GM19239 (cell line): ENCODE measurements at regions not wholly inside any gene's neighbourhood (a gene's known extent, or its start where the extent isn't known, plus 50 kb on each side); places are given as distances from the start of the nearest gene placed in this dataset.
"Not testable (repeated sequence)": the region's sequence is repeated elsewhere in the genome, so short reads cannot be mapped to it uniquely, and the experiment has no call there.

ENCODE experiments used
- DNase-seq: peaks from one replicate; pipeline ENCODE4 v3.0.0; 2011; ENCODE audit warnings: low spot score; ENCODE audit not compliant: insufficient read length
- FAIRE-seq: peaks from 2 replicates; lab custom pipeline; 2011; peaks lifted over from hg19 to GRCh38; lab: Jason Lieb, UNC

DNA sequence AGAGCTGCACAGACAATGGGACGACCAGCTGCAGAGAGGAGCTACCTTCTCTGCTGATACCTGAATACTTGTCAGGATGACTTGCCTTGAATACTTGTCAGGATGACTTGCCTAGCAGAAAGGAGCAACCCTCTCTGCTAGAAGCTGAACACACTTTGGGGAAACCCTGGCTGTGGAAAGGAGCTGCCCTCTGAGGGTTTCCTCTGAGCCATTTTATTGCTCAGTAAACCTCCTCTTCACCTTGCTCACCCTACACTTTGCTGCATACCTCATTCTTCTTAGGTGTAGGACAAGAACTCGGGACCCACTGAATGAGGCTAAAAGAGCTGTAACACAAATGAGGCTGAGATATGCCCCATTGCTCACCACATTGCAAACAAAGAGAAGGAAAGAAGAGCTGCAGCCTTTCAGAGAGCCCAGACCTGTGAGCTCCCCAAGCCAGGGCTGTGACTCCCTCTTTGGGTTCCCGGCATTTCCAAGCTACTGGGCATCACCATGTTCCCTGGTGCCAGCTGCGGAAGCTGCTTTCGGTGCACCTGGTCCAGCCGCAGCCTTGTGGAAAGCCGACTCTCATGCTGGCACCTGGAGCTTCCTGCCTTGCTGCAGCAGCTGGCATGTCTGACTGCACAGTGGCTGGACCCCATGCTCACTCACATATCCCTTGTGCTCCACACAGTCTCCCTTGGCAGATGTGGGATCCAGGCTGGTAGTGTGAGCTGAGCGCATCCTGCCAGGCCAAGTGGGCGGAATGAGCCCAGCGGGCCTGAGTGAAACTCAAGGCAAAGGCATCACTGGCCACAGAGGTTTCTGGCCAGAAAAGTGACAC lies 106.7 kb upstream of the AHI1 start:
- DNase-seq (no peak), FAIRE-seq (no peak)

DNA sequence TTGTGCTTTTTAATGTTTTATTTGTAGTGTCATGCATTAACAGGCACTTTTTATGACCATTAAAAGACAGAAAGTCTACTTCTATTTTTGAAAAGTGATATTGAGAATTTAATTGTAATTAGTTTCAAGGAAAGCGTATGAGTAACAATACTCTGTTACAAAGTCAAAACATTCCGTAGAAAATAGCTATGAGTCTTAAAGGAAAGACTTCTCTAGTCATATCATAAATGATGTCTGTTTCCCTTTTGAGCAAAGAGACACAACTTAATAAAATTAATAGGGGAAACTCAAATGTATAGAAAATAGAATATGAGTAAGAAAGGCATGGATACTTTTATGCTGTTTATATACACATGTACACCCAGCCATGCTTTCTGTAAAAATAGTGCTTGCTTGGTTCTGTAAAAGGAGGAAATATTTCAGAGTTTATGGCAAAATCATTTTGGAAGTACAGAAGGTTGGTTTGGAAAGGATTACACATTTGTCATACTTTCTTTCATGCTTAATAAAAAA lies 107.8 kb upstream of the AHI1 start:
- DNase-seq (no peak), FAIRE-seq (no peak)

DNA sequence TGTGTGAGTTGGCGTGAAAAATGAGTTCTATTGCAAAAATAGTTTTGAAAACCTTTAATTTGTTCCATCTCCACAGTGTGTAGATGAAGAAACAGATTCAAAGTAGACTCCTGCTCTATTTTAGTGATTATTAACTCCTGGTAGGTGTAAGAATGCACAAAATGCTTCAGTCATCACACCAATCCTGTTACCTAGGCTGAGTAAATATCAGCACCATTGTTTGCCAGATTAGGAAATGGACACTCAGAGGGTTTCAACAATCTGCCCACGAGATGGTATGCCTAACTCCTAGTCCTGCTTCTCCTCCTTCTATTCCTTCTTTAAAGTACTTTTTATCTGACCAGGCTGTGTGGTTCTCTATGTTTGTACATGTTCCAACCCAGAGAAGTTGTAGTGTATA lies 108.9 kb upstream of the AHI1 start:
- DNase-seq (no peak), FAIRE-seq (no peak)

DNA sequence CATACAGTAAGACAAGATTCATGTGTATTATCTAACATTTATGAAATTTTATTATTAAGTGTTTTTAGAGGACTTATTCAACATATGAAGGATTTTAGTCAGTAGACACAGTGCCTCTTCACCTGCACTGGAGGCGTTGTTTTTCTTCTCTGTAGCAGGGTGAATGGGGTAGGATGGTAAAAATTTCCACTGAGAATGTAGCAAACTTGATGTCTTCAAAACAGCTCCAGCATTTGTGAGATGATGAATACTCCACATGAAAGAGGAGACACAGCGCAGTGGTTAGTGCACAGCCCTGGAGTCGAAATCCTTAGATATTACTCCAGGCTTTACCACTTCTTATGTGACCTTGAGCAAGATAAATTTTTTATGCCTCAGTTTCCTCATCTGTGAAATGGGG lies 110.5 kb upstream of the AHI1 start:
- FAIRE-seq (no peak), DNase-seq (no peak)

- DNase-seq, FAIRE-seq: not testable (repeated sequence)
Observed at GRCh38 chr6:135610192-135610591, 112.7 kb upstream of the AHI1 start.

DNA sequence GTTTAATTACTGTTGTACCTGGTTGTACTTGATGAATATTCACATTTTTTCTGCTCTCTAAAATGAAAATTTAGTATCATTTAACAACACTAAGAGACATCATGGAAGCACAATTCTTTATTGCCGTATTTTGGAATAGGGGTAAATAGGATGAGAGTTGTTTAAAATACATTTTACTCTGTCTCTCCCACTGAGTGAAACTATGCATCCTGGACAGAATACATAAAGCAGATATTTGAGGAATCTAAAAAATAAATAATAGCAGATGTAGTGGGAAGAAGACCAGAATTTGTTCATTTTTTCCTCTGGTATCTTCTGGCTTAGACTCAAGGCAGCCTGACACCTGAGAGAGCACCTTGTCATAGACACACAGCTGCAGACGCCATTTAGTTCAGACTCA lies 119.1 kb upstream of the AHI1 start:
- DNase-seq (no peak), FAIRE-seq (no peak)

DNA sequence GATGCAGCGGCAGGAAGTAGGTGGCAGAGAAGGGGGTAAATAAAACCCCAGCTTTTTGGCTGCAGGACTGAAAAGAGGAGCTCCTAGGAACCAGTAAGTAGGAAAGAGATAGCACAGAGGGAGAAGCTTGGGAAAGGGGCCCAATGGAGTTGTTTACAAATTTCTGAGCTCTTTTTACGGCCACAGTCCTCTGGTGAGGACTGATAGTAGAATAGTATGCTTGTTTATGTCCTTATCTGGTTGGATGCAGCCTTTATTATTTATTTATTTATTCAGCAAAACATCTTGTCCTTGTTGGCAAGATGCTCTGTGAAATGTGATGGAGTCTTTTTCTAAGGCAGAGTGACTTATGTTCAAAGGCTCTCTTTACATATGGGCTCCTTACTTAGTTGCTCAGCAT lies 119.7 kb upstream of the AHI1 start:
- DNase-seq (no peak), FAIRE-seq (no peak)

DNA sequence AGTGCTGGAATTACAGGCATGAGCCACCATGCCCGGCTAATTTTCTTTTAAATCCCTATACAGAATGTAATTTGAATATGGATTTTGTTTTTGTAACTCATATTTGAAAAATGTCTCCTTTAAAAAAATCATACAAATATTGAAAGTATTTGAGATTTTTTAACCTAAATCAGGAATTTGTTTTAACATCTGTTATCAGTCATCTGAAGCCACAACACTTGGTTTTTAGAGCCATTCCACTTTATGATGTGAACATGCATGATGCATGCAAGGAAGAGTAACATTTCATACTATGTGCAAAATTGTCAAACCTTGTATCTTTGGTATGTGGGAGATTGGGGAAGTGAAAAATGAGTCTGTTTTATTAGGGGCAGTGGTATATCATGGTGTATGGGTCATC lies 124.5 kb upstream of the AHI1 start:
- no peak for FAIRE-seq
- DNase-seq, result no peak

DNA sequence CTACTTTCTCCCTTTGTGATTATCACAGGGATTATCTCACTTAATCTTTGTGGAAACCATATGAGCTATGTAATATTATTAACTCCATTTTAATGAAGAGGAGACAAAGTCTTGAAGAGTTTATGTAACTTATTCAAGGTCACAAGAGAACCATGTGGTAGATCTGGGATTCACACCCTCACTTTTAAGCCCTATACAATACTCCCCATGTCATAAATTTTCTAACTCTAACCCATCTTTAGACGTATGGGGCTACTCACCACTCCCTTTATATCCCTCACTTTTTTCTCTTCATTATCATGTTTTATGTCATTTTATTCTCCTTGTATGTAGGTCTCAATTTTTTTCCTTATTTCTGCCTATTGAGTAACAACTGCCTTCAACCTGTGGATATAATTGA lies 126.4 kb upstream of the AHI1 start:
- DNase-seq (no peak), FAIRE-seq (no peak)

DNA sequence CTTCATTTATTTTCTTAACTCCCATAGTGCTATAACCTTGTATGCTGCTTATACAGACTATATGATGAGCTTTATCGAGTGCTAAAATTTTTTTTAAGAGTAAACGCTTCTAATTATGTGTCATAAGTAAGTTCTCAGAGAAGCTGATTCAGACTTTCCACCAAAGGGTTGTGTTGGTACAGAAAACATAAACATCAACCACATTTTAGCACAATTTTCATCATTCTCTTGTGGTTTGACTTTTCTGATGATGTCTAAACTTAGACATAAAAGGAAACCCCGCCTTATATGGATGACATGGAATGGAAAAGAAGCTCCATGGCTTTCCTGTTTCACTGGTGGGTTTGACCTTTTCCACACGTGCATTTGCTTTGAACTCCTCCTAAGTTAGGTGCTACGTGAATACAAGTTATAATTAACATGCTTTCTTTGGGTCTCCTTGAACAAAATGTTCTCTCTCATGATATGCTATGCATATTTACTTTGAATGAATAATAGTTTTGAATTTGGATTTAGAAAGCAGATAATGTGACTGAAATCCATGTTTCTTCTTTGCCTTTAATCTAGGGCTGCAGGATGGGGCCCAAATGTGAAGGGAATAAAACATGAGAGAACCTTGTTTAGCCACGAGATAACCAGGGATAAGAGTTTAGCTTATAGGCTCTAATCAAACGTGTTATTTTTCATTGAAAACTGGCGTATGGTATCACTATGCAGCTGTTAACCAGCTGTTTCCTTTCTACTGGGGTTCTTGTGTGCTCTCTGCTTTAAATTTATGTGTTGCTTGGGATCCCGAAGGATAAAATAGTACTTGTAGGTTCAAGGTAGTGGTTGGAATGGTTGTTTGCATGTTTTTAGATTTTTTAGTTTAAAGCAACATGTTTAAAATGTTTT lies 127.1 kb upstream of the AHI1 start:
- FAIRE-seq (no peak), DNase-seq (no peak)

DNA sequence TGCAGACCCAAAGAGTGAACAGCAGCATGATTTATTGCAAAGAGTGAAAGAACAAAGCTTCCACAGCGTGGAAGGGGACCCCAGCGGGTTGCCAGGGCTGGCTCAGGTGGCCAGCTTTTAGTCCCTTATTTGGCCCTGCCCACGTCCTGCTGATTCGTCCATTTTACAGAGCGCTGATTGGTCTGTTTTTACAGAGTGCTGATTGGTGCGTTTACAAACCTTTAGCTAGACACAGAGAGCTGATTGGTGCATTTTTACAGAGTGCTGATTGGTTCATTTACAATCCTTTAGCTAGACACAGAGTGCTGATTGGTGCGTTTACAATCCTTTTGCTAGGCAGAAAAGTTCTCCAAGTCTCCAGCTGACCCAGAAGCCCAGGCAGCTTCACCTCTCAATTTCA lies 128.5 kb upstream of the AHI1 start:
- DNase-seq, result not testable (repeated sequence)

GRCh38 chr6:135627092-135627715 lies 129.7 kb upstream of the AHI1 start:
- FAIRE-seq (peak; percentile 59), DNase-seq (peak; percentile 22)

More for the DNA sequence above, 128.5 kb upstream of the AHI1 start:
- not testable (repeated sequence) for FAIRE-seq

DNA sequence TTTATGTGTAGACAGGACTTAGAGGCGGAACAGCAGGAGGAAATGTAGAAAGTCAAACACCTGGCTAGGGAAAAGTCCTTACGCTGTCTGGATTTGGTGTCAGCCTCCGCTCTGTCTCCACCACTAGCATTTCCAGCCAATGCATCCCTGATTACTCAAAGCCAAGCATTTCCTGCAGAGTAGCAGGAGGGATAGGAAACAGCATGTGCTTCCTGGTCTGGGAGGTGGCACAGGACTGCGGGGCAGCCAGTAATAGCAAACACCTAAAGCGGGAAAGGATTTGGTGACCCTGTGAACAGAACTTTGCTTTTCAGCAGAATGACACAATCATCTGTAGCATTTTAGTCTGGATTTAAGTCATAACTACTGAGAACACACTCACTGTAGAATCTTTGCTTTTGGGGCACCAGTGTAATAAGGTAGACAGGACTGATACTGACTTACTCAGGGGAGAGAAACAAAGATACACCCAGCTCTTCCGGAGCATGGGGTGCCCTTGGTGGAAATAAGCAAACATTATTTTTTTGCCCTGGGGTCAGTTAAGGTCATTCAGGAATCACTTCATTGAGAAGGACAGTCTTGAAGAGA lies 133.3 kb upstream of the AHI1 start:
- FAIRE-seq (no peak), DNase-seq (no peak)

DNA sequence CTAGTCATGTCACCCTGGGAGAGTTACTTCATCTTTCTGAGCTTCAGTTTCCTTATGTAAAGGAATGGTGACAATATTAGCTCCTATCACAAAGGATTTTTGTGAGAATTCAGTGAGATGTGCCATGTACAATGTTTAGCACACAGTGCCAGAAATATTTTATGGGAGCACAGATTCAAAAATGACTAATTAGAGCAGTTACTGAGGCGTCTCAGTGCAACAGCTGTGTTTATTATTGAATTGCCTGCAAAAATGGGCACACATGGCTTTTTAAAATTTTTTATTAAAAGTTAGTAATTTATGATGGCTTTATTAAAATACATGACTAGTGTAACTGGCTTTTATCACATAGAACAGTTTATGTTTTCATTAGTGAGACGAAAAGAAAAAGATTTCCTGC lies 134.3 kb upstream of the AHI1 start:
- DNase-seq (no peak), FAIRE-seq (no peak)

DNA sequence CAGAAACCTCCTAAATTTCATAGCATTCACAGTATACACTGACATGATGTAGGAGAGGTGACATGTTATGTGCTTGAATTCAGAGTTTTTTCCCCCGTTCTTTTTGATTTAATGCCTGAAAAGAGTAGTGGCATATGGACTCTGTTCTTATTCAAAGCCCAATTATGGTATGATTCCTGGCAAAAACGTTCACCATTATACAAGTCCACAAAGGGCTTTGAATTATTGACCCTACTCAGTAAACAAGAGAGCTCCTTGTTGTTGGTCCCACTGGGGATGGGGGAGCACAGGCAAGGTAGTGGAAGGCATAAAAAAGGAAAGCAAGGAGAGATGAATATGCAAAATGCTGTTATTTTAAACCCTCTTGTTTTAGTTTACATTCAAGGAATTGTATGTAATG lies 136.0 kb upstream of the AHI1 start:
- no peak for FAIRE-seq
- no peak for DNase-seq

- no peak for FAIRE-seq
- DNase-seq, result no peak
Observed at GRCh38 chr6:135637701-135638100, 140.2 kb upstream of the AHI1 start.

DNA sequence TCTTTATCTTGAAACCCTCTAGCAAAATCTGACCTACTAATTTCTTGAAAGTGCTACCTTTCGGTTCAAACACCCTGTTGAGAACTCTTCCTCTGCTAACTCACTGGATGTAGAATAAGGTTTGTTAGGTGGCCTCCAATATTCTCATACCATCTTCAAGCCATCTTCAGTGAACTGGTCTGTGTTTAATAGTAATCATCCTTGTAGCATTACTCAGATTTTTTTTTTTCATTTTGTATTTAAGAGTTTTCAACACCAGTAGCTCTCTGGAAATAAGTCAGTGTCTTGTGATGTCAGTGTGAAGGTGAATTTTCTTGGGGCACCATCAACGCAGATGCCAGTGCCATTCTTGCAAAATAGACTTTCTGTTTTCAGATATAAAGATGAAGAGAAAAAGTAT lies 140.6 kb upstream of the AHI1 start:
- no peak for DNase-seq
- no peak for FAIRE-seq

- FAIRE-seq, result no peak
- DNase-seq, result no peak
Observed at GRCh38 chr6:135640048-135640447, 142.5 kb upstream of the AHI1 start.

- DNase-seq, result no peak
- FAIRE-seq, result no peak
Observed at GRCh38 chr6:135640449-135641111, 143.0 kb upstream of the AHI1 start.

- DNase-seq (no peak), FAIRE-seq (no peak)
Observed at GRCh38 chr6:135642912-135643311, 145.4 kb upstream of the AHI1 start.
